ENCODE measurements at regions not wholly inside any gene's neighbourhood (a gene's known extent, or its start where the extent isn't known, plus 50 kb on each side); places are given as distances from the start of the nearest gene placed in this dataset.
"Not testable (repeated sequence)": the region's sequence is repeated elsewhere in the genome, so short reads cannot be mapped to it uniquely, and the experiment has no call there.

DNA sequence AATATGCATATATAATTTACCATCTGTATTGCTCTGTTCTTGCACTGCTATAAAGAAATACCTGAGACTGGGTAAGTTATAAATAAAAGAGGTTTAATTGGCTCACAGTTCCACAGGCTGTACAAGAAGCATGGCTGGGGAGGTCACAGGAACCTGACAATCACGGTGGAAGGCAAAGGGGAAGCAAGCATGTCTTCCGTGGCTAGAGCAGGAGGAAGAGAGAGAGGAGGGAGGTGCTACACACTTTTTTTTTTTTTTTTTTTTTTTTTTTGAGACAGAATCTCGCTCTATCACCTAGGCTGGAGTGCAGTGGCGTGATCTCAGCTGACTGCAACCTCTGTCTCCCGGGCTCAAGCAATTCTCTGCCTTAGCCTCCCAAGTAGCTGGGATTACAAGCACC is 150.9 kb upstream of the DTNBP1 start:
- H3K27ac ChIP-seq (ENCODE audit: low read depth, low read length, severe bottlenecking); H3K36me3 ChIP-seq (ENCODE audit: control insufficient read depth, insufficient read depth, low read length); H3K9me3 ChIP-seq (ENCODE audit: control insufficient read depth, low read length); H3K4me1 ChIP-seq (ENCODE audit: control insufficient read depth, insufficient read depth, low read length, poor library complexity, severe bottlenecking); H3K4me3 ChIP-seq (ENCODE audit: extremely low read depth, insufficient read depth, low read length, poor library complexity, severe bottlenecking): not testable (repeated sequence)
- WGBS, 2 experiments (ENCODE audit: insufficient coverage in 2 of 2): 100% methylated on average over 1 to 3 of the region's 5 CpGs

DNA sequence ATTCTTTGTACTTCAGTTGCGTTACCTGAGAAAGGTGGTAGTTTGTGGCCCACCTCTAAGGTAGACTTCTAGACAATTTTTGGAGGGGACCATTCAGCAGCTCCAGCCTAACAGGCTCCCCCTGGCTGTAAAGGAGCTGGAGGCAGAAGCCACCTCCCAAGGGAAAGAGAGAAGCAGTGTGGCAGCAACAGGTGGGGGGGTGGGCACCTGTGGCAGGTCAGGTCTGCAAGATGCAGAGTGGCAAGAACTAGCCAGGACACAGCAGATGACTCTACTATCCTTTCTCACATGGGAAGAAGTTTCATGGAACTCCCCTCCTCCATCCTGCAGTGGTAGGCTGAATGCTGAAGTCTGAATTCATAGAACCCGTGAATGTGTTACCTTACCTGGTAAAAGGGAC is 148.3 kb upstream of the DTNBP1 start:
- Histone ChIP-seq H3K27ac (ENCODE audit: low read depth, low read length, severe bottlenecking) (no peak overlapping the region), H3K4me1 (ENCODE audit: control insufficient read depth, insufficient read depth, low read length, poor library complexity, severe bottlenecking) (no peaks in the 10 kb centered on the region), H3K36me3 (ENCODE audit: control insufficient read depth, insufficient read depth, low read length) (no peaks in the 10 kb centered on the region), H3K9me3 (ENCODE audit: control insufficient read depth, low read length) (no peaks in the 10 kb centered on the region), H3K4me3 (ENCODE audit: extremely low read depth, insufficient read depth, low read length, poor library complexity, severe bottlenecking) (no peak overlapping the region)
- WGBS, 2 experiments (ENCODE audit: insufficient coverage in 2 of 2): 100% methylated on average over 2 of the region's 2 CpGs; no CpG with 5 or more reads in 1 of the 2 experiments

- Histone ChIP-seq H3K27ac (ENCODE audit: low read depth, low read length, severe bottlenecking) (no peak overlapping the region), H3K4me3 (ENCODE audit: extremely low read depth, insufficient read depth, low read length, poor library complexity, severe bottlenecking) (no peak overlapping the region), H3K9me3 (ENCODE audit: control insufficient read depth, low read length) (no peaks in the 10 kb centered on the region), H3K36me3 (ENCODE audit: control insufficient read depth, insufficient read depth, low read length) (no peaks in the 10 kb centered on the region), H3K4me1 (ENCODE audit: control insufficient read depth, insufficient read depth, low read length, poor library complexity, severe bottlenecking) (no peaks in the 10 kb centered on the region)
- 100% methylated on average over 1 of the region's 1 CpG; no CpG with 5 or more reads in 1 of the 2 experiments for WGBS, 2 experiments (ENCODE audit: insufficient coverage in 2 of 2)
Observed at GRCh38 chr6:15810618-15811017, 147.8 kb upstream of the DTNBP1 start.

DNA sequence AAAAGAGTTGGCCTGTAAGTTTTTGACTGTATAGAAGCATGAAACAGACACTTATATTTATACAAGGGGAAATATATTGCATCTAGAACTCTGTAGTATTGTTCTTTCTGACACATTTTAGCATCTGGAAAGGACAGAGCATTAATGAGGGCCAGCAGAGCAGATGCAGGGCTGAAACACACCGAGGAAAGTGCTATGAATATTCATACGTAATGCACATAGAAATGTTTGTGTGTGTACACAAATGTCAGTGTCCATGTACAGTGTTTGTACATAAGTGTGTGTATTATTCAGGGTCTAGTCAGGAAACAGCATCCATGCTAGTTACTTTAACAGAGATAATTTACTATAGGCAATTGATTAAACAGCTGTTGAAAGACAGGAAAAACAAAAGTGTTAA is 146.5 kb upstream of the DTNBP1 start:
- WGBS, 2 experiments (ENCODE audit: insufficient coverage in 2 of 2): 100% methylated on average over 2 of the region's 2 CpGs
- H3K9me3 ChIP-seq (ENCODE audit: control insufficient read depth, low read length): no peaks in the 10 kb centered on the region
- no peak overlapping the region for H3K4me3 ChIP-seq (ENCODE audit: extremely low read depth, insufficient read depth, low read length, poor library complexity, severe bottlenecking)
- no peaks in the 10 kb centered on the region for H3K4me1 ChIP-seq (ENCODE audit: control insufficient read depth, insufficient read depth, low read length, poor library complexity, severe bottlenecking)
- no peaks in the 10 kb centered on the region for H3K36me3 ChIP-seq (ENCODE audit: control insufficient read depth, insufficient read depth, low read length)
- H3K27ac ChIP-seq (ENCODE audit: low read depth, low read length, severe bottlenecking): no peak overlapping the region

DNA sequence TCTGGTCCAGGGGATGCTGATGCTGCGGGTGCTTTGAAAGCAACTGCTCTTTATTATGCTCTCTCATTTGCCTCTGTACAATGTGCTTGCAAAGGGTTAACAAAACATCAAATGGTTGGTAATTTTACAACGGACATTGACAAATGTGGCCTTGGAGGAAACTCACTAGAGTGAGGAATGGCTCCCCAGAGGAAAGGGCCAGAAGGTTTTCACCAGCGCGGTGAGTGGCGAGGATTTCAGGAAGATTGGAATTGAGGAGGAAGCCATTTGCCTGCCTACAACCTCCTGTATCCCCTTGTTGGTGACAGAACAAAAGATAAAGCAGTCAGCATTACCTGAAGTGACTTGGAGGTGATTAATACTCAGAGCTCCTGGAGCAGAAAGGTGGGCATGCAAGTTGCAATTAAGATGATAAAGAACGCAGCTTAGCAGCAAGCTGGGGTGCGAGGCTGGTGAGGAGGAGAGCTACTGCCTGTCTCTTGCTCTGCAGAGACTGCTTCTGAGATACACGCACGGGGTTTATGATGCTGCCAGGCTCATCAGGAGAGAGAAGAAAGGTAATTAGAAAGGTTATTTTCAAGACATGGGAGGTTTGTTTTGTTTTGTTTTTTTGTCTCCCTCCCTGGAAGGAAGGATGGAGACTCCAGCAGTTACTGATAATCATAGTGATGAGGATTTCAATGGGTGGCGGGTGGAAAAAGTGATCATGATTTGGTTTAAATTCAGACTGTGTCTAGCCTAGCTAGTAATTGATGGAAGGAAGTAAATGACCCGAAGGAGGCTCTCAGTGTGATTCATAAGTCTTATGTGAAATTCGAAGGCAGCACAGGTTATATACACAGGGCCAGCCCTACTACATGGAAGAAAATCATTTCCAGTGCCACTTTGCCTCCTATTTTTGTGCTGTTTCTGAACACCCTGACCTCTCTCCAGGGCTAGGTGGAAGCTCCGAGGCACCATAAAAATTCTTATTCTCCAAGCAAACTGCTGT is 141.6 kb upstream of the DTNBP1 start:
- no peaks in the 10 kb centered on the region for H3K4me1 ChIP-seq (ENCODE audit: control insufficient read depth, insufficient read depth, low read length, poor library complexity, severe bottlenecking)
- no peaks in the 10 kb centered on the region for H3K36me3 ChIP-seq (ENCODE audit: control insufficient read depth, insufficient read depth, low read length)
- 86 to 91% methylated on average over 7 to 13 of the region's 13 CpGs for WGBS, 2 experiments (ENCODE audit: insufficient coverage in 2 of 2)
- H3K9me3 ChIP-seq (ENCODE audit: control insufficient read depth, low read length): no peaks in the 10 kb centered on the region
- peak overlapping the region; percentile 29 for H3K27ac ChIP-seq (ENCODE audit: low read depth, low read length, severe bottlenecking)
- no peak overlapping the region for H3K4me3 ChIP-seq (ENCODE audit: extremely low read depth, insufficient read depth, low read length, poor library complexity, severe bottlenecking)

DNA sequence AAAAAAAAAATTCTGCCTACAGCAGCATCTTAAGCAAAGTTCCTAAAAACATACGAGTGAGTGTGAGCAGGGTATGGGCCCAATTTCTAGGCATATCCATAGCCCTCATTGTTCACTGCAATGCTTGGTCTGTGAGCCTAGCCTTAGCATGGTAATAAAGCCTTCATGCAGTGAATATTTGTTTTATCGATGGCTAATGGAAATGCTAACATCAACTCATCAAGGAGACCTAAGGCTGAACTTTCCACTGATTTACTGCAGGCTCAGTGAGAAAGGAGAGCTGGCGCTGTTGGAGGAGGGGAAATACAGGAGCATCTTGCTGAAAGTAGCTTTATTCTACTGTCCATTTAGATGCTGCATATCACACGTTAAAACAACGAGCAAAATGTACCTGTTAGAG is 139.6 kb upstream of the DTNBP1 start:
- Histone ChIP-seq H3K9me3 (ENCODE audit: control insufficient read depth, low read length) (peaks cover 6% of the 10 kb centered on the region), H3K36me3 (ENCODE audit: control insufficient read depth, insufficient read depth, low read length) (no peaks in the 10 kb centered on the region), H3K27ac (ENCODE audit: low read depth, low read length, severe bottlenecking) (no peak overlapping the region), H3K4me3 (ENCODE audit: extremely low read depth, insufficient read depth, low read length, poor library complexity, severe bottlenecking) (no peak overlapping the region), H3K4me1 (ENCODE audit: control insufficient read depth, insufficient read depth, low read length, poor library complexity, severe bottlenecking) (no peaks in the 10 kb centered on the region)
- WGBS, 2 experiments (ENCODE audit: insufficient coverage in 2 of 2): 86 to 100% methylated on average over 2 to 3 of the region's 5 CpGs

GRCh38 chr6:15801912-15802311 is 139.1 kb upstream of the DTNBP1 start:
- H3K36me3 ChIP-seq (ENCODE audit: control insufficient read depth, insufficient read depth, low read length): no peaks in the 10 kb centered on the region
- no peaks in the 10 kb centered on the region for H3K4me1 ChIP-seq (ENCODE audit: control insufficient read depth, insufficient read depth, low read length, poor library complexity, severe bottlenecking)
- H3K9me3 ChIP-seq (ENCODE audit: control insufficient read depth, low read length): peaks cover 10% of the 10 kb centered on the region
- H3K4me3 ChIP-seq (ENCODE audit: extremely low read depth, insufficient read depth, low read length, poor library complexity, severe bottlenecking): no peak overlapping the region
- no peak overlapping the region for H3K27ac ChIP-seq (ENCODE audit: low read depth, low read length, severe bottlenecking)
- WGBS, 2 experiments (ENCODE audit: insufficient coverage in 2 of 2): 95 to 100% methylated on average over 3 to 4 of the region's 7 CpGs

- Histone ChIP-seq H3K4me3 (ENCODE audit: extremely low read depth, insufficient read depth, low read length, poor library complexity, severe bottlenecking) (no peak overlapping the region), H3K36me3 (ENCODE audit: control insufficient read depth, insufficient read depth, low read length) (no peaks in the 10 kb centered on the region), H3K4me1 (ENCODE audit: control insufficient read depth, insufficient read depth, low read length, poor library complexity, severe bottlenecking) (no peaks in the 10 kb centered on the region), H3K9me3 (ENCODE audit: control insufficient read depth, low read length) (peaks cover 10% of the 10 kb centered on the region), H3K27ac (ENCODE audit: low read depth, low read length, severe bottlenecking) (no peak overlapping the region)
- 91 to 97% methylated on average over 4 to 8 of the region's 11 CpGs for WGBS, 2 experiments (ENCODE audit: insufficient coverage in 2 of 2)
Observed at GRCh38 chr6:15800841-15801617, 138.2 kb upstream of the DTNBP1 start.

GRCh38 chr6:15798533-15799255 is 135.9 kb upstream of the DTNBP1 start:
- Histone ChIP-seq H3K9me3 (ENCODE audit: control insufficient read depth, low read length) (peaks cover 10% of the 10 kb centered on the region), H3K36me3 (ENCODE audit: control insufficient read depth, insufficient read depth, low read length) (no peaks in the 10 kb centered on the region), H3K27ac (ENCODE audit: low read depth, low read length, severe bottlenecking) (no peak overlapping the region), H3K4me3 (ENCODE audit: extremely low read depth, insufficient read depth, low read length, poor library complexity, severe bottlenecking) (no peak overlapping the region), H3K4me1 (ENCODE audit: control insufficient read depth, insufficient read depth, low read length, poor library complexity, severe bottlenecking) (no peaks in the 10 kb centered on the region)
- WGBS, 2 experiments (ENCODE audit: insufficient coverage in 2 of 2): 85 to 87% methylated on average over 2 of the region's 2 CpGs

- no peak overlapping the region for H3K4me3 ChIP-seq (ENCODE audit: extremely low read depth, insufficient read depth, low read length, poor library complexity, severe bottlenecking)
- no peak overlapping the region for H3K27ac ChIP-seq (ENCODE audit: low read depth, low read length, severe bottlenecking)
- no peaks in the 10 kb centered on the region for H3K36me3 ChIP-seq (ENCODE audit: control insufficient read depth, insufficient read depth, low read length)
- peaks cover 9% of the 10 kb centered on the region for H3K4me1 ChIP-seq (ENCODE audit: control insufficient read depth, insufficient read depth, low read length, poor library complexity, severe bottlenecking)
- WGBS, 2 experiments (ENCODE audit: insufficient coverage in 2 of 2): 85 to 95% methylated on average over 3 to 4 of the region's 5 CpGs
- peaks cover 10% of the 10 kb centered on the region for H3K9me3 ChIP-seq (ENCODE audit: control insufficient read depth, low read length)
Observed at GRCh38 chr6:15796844-15797243, 134.0 kb upstream of the DTNBP1 start.

Data from mesodermal cell (in vitro differentiated cells).